Skin of body (tissue), 1 donor: ENCODE measurements at regions not wholly inside any gene's neighbourhood (a gene's known extent, or its start where the extent isn't known, plus 50 kb on each side); places are given as distances from the start of the nearest gene placed in this dataset.

Experiments
- DNase-seq: peaks from one replicate; lab custom pipeline; 2025; lab: John Stamatoyannopoulos, UW

DNA sequence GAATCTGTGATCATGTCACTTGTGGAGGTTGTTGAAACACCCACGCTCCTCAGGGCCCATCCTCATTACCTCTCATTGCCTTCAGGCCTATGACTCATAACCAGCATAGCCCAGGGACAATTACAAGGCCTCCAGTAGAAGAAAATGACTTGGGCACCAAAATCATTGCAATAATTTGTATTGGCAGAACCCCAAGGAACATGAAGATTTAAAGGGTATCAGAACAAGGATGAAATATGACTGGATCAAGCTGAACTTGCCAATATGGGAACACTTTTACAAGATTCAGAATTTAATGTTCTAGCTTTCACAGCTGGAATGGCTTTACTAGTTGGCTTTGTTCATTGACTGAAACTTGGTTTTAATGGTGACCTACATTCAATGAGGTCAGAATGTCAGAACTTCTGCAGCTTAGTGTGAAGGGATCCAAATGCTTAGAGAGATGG, 156.4 kb downstream of the COPS8 start:
- DNase-seq, result no peak

DNA sequence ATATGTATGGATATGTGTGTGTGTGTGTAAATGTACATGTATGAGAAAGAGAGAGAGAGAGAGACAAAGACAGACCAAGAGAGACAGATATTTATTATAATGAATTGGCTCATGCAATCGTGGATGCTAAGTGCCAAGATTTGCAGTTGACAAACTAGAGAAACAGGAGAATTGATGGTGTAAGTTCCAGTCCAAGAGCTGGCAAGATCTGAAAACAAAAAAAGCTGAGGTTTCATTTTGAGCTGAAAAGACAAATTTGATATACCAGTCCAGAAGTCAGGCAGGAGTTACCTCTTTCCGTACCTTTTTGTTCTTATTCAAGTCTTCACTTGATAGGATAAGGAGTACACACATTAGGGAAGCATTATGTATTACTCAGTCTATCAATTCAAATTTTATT, 157.8 kb downstream of the COPS8 start:
- no peak for DNase-seq

DNA sequence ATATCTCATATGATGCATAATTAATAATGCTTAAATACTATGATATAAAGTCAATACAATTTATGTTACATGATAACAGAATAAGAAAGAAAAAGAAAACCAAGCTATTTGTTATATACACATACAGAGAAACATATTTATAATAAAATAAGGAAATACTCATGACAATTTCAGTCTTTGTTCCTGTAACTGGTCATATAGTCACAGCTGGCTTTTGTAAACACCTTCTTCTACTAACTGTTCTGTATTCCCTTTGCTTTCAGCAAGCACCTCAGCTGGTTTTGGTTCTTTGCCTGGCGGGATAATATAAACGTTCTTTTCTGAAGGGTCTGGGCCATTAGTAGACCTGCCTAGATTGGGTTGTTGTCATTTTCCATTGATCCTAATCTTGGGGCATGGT, 158.5 kb downstream of the COPS8 start:
- DNase-seq, result no peak

DNA sequence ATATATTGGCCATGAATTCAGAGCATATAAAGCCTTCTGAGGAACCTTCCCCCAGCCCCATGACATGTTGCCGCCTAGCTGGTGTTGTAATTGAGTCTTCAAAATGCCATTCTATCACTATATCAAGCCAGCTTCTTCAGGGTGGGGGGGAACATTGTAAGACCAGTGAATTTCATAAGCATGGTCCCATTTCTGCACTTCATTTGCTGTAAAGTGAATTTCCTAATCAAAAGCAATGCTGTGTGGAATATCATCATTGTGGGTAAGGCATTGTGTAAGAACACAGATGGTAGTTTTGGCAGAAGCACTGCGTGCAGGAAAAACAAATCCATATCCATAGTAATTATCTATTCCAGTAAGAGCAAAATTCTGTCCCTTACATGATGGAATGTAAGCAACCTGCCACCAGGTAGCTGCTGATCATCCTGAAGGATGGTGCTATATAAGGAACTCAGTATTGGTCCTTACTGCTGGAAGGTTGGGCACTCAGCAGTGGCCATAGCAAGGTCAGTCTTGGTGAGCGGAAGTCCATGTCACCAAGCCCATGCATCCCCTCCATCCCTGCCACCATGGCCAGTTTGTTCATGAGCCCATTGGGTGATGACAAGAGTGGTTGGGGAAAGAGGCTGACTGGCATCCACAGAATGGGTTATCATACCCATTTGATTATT, 159.4 kb downstream of the COPS8 start:
- DNase-seq, result peak; percentile 23

DNA sequence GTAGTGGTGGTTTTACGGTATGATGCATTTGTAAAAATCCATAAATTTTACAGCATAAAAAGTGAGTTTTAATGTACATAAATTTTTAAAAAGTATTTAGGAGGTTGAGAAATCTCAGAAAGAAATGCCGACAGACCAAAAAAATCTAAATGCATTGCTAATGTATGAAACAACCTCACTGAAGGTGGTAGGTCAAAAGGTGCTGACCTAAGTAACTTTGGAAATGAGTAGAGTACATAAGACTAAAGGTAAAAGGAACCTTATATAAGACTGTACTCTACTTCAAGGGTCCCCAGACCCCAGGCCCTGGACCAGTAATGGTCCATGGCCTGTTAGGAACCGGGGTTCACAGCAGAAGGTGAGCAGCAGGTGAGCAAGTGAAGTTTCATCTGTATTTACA, 163.4 kb downstream of the COL6A3 start:
- DNase-seq, result no peak

DNA sequence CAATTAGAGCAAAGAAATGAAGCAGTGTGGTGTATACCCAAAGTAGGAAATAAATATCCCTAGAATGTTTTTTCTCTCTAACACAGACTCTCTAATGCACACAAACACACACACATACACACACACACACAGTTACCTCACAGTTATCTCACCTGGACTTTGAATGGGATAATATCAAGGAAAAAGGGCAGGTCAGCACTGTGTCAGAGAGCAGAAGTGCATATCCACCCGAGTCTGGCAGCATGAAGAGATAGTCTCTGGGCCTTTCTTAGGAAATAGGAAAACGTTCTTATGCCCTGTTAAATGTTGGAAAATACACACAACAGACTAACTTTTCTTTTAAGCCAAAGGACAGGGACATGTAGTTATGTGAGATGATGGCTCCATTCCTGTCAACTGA, 162.0 kb downstream of the COL6A3 start:
- DNase-seq, result no peak

DNA sequence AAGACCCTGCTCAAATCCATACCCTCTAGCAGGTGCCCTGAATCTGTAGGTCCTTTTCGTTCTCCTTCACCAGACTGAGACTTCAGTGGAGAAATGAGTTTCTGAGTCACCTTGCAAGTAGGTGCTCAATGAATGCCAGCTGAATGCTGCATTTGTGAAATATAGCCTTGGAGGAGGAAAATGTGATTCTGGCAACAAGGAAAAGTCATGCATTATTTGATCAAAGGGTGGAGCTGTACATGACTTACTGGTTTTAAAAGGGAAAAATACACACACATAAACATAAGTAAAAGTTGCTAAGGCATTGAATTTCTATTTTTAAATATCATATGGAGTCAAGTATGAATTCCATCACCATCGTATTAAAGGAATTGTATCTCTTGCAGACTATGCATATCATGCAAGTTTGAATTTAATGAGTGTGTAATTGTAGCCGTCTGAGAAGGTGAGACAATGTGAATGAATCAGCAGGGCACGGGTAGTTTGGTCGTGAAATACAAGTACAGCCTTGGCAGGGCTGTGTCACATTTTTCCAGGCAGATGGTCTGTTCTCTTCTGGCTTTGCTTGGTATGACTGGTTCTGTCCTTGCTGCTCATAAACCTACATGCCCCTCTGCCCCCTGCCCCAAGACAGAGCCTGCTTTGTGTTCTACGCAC, 160.8 kb downstream of the COL6A3 start:
- no peak for DNase-seq

DNA sequence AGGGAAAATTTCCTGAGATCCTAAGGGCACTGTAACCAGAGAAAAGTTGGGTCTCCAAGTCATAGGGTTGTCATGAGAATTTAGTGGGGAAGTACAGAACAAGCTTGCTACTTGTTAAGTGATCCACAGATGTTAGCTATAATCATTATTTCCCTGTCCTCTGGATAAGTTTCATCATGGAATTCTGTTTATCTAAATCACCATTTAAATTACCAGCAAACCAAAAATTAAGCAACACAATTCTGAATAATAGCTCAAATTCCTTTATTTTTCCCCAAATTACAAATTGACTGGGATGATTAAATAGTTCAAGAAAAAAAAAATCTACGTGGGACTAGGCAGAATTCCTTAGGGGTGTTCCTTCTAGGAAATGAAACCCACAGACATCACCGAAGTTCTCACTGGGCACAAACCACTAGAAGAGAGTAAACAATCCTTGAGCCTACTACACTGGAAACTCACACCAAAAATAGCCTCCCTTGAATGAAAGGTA, 159.5 kb downstream of the COL6A3 start:
- DNase-seq, result no peak

DNA sequence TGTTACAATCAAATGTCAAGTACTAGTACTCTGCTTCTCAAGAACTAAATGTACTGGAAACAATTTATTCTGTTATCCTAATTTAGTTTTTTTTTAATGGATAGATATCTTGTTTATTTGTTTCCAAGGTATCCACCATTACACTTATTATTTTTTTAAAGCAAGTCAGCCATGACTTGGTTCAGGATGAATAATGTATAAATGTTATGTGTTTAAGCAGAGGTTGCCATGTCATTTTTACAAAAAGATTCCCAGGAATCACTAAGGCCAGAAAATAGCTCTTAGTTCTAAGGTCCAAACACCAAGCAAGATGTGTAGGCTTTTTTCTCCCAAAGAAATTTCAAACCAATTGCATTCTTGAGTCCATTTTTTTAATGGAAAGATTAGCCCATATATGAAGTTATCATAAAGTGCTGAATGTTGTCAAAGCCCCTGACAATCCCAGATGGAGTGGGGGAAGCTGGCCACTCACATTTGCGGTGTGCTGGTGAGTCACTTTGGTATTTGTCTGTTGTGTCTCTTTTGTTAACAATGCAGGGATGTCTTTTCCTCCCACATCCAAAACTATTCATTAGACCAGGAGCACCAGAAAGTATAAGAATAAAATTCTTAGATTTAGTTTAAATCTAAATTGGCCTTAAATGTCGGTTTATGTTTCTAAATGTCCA, 158.9 kb downstream of the COL6A3 start:
- no peak for DNase-seq

DNA sequence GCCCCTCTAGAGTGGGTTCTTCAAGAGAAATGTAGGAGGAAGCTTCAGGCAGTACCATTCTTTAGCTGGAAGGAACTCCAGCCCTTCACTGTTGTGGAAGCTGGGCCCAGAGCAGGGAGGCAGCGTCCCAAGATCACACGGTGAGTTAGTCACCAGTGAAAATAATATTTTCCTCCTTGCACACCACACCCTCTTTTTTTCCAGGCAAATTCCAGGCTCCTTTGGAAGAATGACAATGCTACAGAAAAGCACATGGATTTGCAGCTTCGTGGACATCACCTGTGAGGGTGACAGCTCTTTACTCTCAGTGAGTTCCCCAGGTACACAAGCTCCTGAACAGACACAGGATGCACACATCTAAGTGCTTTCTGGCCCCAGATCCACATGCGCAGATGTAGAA, 157.1 kb downstream of the COL6A3 start:
- no peak for DNase-seq

DNA sequence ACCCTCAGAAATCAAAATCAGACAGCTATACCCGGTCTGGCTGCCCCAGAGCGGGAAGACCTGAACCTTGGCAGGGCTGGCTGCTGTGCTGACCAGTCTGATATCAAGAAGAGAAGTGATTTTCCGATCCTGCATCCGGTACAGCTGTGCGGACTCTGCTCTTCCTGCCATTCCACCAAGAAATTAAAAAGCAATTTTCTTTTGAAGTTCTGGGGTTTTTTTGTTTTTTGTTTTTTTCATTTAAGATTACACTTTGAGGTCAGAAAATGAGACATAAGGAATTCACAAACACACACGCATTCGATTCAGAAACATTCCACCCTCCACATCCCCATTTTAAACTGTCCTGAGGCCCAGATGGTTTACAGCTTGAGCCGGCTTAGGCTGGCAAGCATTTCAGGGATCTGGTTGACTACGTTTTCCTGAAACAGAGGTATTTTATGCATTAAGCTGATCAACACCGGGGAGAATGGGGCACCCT, 156.5 kb downstream of the COL6A3 start:
- no peak for DNase-seq

DNA sequence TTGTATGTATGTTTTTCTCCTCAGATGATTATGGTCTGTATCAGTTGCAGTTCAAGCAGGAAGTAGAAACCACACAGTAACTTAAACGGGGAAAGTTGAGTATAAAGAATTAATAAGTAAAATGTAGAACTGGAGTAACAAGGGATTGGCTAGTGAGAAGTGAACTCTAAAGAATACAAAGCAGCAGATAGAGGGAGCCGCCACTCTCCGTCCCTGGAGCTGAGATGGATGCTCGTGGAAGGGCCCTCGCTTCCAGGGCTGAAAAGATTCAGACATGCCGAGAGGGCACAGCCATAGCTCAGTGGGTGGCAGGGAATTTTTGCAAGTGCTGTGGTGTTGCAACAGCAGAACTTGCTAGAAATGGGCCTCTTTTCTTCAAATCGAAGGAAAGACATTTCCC, 155.8 kb downstream of the COL6A3 start:
- DNase-seq, result no peak

DNA sequence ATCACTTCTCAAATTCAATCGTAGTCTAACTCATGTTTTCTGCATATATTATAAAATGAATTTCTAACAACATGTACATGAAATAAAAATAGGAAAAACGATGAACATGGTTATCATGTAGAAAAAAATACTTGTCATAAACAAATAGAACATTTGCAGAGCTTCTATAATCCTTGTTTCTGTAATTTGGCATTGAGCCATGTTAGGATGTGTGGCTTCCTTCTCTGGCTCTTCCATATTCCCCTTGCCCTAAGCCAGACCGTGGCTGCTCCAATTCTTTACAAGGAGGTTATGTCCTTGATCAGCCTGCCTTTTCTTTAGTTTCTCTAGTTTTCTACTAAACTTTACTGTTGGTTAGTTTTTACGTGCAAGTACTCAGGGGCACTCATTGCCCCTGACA, 155.3 kb downstream of the COL6A3 start:
- no peak for DNase-seq

DNA sequence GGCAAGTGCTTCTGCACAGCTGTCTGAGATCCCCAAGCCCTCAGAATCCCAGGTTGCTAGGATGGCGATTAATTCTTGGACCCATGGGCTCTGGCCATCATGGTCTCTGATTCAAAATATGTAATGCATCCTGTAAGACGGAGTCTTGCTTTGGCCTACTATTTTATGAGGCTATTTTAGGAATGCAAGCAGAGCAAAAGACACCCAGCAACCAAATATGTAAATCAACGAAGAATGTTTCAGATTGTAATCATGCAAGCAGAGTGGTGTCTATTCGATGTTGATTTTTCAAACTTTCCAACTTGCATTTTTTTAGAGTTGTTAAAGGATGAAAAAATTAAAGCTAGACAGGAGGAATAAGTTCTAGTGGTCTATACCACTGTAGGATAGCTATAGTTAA, 154.8 kb downstream of the COL6A3 start:
- no peak for DNase-seq

DNA sequence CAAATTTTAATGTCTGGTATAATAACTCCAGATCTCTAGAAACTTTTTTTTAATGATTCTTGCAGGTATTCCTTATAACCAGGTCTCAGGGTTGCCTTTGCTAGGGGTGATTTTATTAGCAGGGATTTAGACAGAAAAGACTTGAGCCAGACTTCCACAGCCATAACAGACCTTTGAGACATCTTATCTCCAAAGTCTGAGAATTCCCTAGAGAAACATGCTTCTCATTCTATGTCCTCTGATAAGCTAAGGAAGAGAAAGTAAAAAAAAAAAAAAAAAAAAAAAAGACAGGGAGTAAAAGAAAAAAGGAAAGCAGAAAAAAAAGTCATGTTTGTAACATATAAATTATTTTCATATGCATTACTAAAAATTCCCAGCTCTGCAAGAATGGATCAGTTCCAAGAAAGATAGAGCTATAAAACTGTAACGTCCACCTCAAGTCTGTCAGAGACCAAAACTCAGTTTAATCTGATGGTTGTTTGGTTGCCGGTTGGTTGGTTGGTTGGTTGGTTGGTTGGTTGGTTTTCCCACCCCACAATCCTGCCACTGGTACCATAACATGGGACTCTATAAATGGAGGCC, 153.8 kb downstream of the COL6A3 start:
- no peak for DNase-seq

DNA sequence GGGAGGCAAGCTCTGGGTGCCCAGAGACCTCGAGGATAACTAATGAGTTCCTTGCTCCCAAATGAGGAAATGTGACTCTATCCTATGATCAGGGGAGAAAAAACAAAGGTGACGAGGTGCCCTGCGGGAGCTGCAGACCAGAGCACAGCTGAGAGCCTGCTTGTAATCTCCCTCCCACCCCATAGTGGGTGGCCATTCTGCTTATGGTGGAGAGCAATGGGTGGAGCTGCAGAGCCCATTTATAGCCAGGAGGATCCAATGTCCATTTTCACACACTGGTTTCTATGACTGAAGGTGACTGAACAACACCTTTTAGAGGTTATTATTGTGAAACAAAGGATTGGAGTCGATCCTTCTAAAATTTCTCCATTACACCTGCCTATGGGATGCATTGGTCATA, 153.3 kb downstream of the COL6A3 start:
- no peak for DNase-seq

DNA sequence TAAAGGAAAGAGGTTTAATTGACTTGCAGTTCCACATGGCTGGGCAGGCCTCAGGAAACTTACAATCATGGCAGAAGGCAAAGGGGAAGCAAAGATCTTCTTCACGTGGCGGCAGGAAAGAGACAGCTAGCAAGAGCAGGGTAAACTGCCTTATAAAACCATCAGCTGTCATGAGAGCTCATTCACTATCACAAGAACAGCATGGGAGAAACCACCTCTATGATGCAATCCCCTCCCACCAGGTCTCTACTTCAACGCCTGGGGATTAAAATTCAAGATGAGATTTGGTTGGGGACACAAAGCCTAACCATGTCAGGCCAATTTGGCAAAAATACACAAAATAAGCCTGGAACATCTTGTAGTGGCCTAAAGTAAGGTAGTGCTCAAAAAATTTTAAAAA, 152.6 kb downstream of the COL6A3 start:
- no peak for DNase-seq

DNA sequence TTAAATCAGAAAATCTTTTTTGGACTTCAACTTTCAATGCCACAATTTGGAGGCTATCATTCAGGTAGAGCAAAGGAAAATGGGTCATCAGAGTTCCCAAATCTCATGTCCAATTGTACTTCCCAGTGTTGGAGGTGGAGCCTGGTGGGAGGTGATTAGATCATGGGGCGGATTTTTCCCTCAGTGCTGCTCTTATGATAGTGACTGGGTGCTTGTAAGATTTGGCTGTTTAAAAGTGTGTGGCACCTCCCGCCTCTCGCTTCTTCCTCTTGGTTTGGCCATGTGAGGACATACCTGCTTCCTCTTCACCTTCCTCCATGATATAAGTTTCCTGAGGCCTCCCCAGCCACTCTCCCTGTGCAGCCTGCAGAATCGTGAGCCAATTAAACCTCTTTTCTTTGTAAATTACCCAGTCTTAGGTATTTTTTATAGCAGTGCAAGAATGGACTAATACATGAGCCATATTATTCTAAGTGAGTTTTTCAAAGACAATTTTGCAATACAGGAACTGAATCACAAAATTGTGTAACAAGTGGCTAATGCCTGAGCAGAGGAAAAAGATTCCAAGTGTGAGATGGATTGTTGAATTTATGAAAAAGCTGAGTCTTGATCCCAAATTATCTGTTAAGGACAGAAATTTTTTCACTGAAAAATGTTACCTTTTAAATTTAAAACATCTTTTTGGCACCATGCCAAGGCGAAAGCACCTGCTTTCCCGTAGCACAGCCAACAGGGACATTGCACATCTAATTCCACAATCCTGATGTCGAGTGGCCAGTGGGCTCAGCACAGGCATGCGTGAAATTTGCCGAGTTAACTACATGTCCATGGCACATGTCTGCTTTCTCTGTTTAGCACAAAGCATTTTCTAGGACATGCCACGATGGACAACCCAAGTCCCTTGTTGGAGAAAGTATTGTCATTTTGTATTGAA, 150.9 kb downstream of the COL6A3 start:
- no peak for DNase-seq

DNA sequence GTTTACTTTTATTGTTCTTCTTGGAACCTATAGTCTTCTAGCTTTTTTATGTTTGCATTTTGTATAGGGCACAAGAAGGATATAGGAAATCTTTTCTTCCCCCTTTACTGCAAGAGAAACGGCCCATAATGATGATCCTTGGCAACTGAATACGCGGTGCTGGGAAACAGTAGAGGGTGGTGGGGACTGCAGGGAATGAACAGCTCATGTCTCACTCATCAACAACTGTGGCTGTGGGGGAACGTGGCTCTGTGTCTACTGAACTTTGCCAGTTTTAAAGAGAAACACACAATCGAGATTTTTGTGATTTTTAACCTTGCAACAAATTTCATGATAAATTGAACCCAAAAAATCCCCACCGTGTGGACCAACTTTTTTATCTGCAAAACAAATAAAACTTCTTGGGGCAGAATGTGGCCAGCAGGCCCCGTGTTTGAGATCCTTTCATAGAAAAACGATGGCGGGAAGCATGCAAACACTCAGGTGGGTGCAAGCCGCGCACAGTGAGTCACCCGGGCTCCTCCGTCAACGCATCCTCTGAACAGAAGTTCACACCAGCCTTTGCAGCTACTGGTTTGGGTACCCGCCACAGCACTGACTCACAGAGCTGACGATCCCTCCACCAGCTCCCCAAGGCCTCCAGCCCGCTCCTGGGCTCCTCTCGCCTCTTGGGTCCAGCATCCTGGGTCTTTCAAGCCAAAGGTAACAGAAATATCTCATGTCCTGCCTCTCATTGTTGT, 149.3 kb downstream of the COL6A3 start:
- no peak for DNase-seq

DNA sequence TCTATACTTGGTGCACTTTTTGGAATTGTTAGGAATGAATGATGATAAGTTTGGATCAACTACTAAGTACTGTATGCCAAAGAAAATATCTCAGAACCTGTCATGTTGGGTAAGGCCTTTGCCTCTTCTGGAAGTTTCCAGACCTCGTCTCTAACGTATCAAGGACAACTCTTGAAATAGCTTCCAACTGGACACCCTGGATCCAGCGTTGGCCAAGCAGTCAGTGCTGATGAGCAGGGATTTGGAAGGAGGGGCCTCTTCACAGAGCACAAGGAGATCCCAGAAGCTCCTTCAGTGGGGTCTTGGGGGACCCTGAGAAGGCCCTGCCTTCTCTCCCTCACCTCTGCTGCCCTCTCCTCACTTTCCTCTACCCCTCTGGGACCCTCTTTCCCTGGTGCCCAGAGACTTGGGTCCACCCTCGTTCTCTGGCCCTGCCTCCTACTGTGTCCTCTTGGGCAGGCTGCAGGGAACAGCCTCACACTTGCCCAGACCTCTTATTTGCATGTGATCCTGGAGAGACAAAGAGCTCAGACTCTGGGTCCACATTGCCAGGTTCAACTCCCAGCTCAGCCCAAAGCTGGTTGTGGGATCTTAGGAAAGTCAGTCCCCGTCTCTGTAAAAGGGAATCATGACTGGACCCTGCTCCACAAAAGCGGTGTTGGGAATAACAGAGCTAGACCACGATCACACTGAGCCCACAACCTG, 145.8 kb downstream of the COL6A3 start:
- no peak for DNase-seq
